ENCODE measurements at regions not wholly inside any gene's neighbourhood (a gene's known extent, or its start where the extent isn't known, plus 50 kb on each side); places are given as distances from the start of the nearest gene placed in this dataset.

GRCh38 chr2:83462881-83463280 is 996.2 kb downstream of the SUCLG1 start:
- TF ChIP-seq EZH2 (IDR thresholded peaks at IDR 0.05; ENCODE audit: insufficient read depth, poor library complexity, severe bottlenecking) = no peak
- TF ChIP-seq EZH2phosphoT487 (IDR thresholded peaks at IDR 0.05; ENCODE audit: insufficient read depth, low read depth) = no peak

Measured in GM23248 (cell line).